Hepatocyte (in vitro differentiated cells): ENCODE measurements at regions not wholly inside any gene's neighbourhood (a gene's known extent, or its start where the extent isn't known, plus 50 kb on each side); places are given as distances from the start of the nearest gene placed in this dataset.

ENCODE experiments used
- DNase-seq: peaks from one replicate; pipeline ENCODE4 v3.0.0-alpha.2; 2016; ENCODE audit warnings: low spot score
- H2AFZ ChIP-seq: fragments of 200-600 bp; sonication (generic); 2 replicates; pipeline ENCODE4 v1.6.0; 2016; ENCODE audit warnings: antibody characterized with exemption, mild to moderate bottlenecking
- H3K27ac ChIP-seq: fragments of 200-600 bp; sonication (generic); 2 replicates; pipeline ENCODE4 v1.5.1; 2016; ENCODE audit warnings: mild to moderate bottlenecking
- H3K27me3 ChIP-seq: fragments of 200-600 bp; sonication (generic); 2 replicates; pipeline ENCODE4 v1.6.1; 2016
- H3K36me3 ChIP-seq: fragments of 200-600 bp; sonication (generic); replicated peaks from 2 replicates; pipeline ENCODE4 v1.5.1; 2016; ENCODE audit warnings: low read depth; ENCODE audit not compliant: insufficient read depth
- H3K4me1 ChIP-seq: fragments of 200-600 bp; sonication (generic); 2 replicates; pipeline ENCODE4 v1.5.1; 2016; ENCODE audit warnings: mild to moderate bottlenecking, moderate library complexity; ENCODE audit not compliant: insufficient read depth
- H3K4me2 ChIP-seq: fragments of 200-600 bp; sonication (generic); 2 replicates; pipeline ENCODE4 v1.6.0; 2016
- H3K4me3 ChIP-seq: fragments of 200-600 bp; sonication (generic); 2 replicates; pipeline ENCODE4 v1.5.1; 2016; ENCODE audit warnings: mild to moderate bottlenecking
- H3K79me2 ChIP-seq: fragments of 200-600 bp; sonication (generic); 2 replicates; pipeline ENCODE4 v1.6.0; 2017; ENCODE audit warnings: mild to moderate bottlenecking
- H3K9me2 ChIP-seq: fragments of 200-600 bp; sonication (generic); replicated peaks from 2 replicates; pipeline ENCODE4 v1.6.0; 2017; ENCODE audit warnings: mild to moderate bottlenecking; ENCODE audit not compliant: insufficient read depth
- H3K9me3 ChIP-seq: fragments of 200-600 bp; sonication (generic); 2 replicates; pipeline ENCODE4 v1.5.1; 2016; ENCODE audit warnings: low read depth, mild to moderate bottlenecking
- H4K20me1 ChIP-seq: fragments of 200-600 bp; sonication (generic); 2 replicates; pipeline ENCODE4 v1.6.0; 2016; ENCODE audit warnings: mild to moderate bottlenecking; ENCODE audit not compliant: insufficient read depth, poor library complexity, severe bottlenecking
- EZH2 ChIP-seq: fragments of 200-600 bp; sonication (generic); IDR thresholded peaks from 2 replicates; pipeline ENCODE4 v1.6.1; 2016; ENCODE audit warnings: antibody characterized with exemption, mild to moderate bottlenecking, borderline replicate concordance
- EZH2phosphoT487 ChIP-seq: fragments of 200-600 bp; sonication (generic); IDR thresholded peaks from one replicate; pipeline ENCODE4 v1.6.1; 2018; ENCODE audit warnings: antibody characterized with exemption, mild to moderate bottlenecking, low read depth, moderate library complexity; ENCODE audit not compliant: unreplicated experiment, severe bottlenecking
- WGBS: methylation state at CpG from one replicate; pipeline ENCODE4 v1.1.6; 2016; ENCODE audit warnings: low lambda C conversion rate; ENCODE audit errors: missing lambda C conversion rate; 5-methylcytosine and 5-hydroxymethylcytosine counted together
- TF ChIP-seq, protein P1 (sequence below): fragments of 200-600 bp; sonication (generic); IDR thresholded peaks from 2 replicates; pipeline ENCODE4 v1.5.1; 2016; ENCODE audit warnings: antibody characterized with exemption, mild to moderate bottlenecking; ENCODE audit not compliant: poor library complexity

DNA sequence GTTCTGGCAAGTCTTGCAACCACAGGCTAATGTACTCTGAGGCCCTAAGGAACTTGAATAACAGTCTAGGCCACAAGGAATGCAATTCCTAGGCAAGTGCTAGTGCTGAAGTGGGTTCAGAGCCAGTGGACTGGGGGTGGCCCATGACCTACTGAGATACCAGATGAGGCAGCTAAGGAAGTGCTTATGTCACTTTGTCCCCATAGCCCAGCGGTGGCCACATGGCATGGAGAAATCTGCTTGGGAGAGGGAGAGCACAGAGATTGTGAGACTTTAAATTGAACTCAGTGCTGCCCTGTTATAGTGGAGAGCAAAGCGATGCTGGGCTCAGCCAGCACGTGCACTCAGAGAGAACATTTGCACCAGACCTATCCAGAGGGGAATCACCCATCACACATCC is 629.5 kb downstream of the JRKL start:
- WGBS: 84% methylated on average over 3 of the region's 3 CpGs
- no peak overlapping the region for H3K4me3 ChIP-seq
- H4K20me1 ChIP-seq: no peaks in the 10 kb centered on the region
- no peak overlapping the region for H3K4me2 ChIP-seq
- no peaks in the 10 kb centered on the region for H3K79me2 ChIP-seq
- H3K36me3 ChIP-seq: no peaks in the 10 kb centered on the region
- no peak overlapping the region for H3K27ac ChIP-seq
- no peak overlapping the region for H2AFZ ChIP-seq
- H3K9me2 ChIP-seq: no peaks in the 10 kb centered on the region
- no peaks in the 10 kb centered on the region for H3K9me3 ChIP-seq
- DNase-seq: no peak
- no peaks in the 10 kb centered on the region for H3K4me1 ChIP-seq
- H3K27me3 ChIP-seq: no peaks in the 10 kb centered on the region
- TF ChIP-seq EZH2 (no peak), EZH2phosphoT487 (no peak)
- TF ChIP-seq, protein P1, sequence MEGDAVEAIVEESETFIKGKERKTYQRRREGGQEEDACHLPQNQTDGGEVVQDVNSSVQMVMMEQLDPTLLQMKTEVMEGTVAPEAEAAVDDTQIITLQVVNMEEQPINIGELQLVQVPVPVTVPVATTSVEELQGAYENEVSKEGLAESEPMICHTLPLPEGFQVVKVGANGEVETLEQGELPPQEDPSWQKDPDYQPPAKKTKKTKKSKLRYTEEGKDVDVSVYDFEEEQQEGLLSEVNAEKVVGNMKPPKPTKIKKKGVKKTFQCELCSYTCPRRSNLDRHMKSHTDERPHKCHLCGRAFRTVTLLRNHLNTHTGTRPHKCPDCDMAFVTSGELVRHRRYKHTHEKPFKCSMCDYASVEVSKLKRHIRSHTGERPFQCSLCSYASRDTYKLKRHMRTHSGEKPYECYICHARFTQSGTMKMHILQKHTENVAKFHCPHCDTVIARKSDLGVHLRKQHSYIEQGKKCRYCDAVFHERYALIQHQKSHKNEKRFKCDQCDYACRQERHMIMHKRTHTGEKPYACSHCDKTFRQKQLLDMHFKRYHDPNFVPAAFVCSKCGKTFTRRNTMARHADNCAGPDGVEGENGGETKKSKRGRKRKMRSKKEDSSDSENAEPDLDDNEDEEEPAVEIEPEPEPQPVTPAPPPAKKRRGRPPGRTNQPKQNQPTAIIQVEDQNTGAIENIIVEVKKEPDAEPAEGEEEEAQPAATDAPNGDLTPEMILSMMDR: no peak

GRCh38 chr11:97019754-97020153 is 629.9 kb downstream of the JRKL start:
- TF ChIP-seq, protein P1: no peak
- no peak for TF ChIP-seq EZH2
- TF ChIP-seq EZH2phosphoT487: no peak
- H3K79me2 ChIP-seq: no peaks in the 10 kb centered on the region

DNA sequence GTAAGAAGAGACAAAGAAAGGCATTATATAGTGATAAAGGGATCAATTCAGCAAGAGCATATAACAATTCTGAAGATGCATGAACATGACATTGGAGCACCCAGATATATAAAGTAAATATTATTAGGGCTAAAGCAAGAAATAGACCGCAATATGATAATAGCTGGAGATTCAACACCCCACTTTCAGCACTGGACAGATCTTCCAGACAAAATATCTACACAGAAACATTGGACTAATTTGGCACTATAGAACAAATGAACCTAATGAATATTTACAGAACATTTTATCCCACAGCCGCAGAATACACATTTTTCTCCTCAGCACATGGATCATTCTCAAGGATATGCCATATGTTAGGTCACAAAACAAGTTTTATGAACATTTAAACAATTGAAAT is 633.1 kb downstream of the JRKL start:
- Histone ChIP-seq H3K9me3 (no peaks in the 10 kb centered on the region), H3K27ac (no peak overlapping the region), H3K9me2 (no peaks in the 10 kb centered on the region), H3K4me2 (no peak overlapping the region), H3K27me3 (no peaks in the 10 kb centered on the region), H3K79me2 (no peaks in the 10 kb centered on the region), H3K4me3 (no peak overlapping the region), H2AFZ (no peak overlapping the region), H3K36me3 (no peaks in the 10 kb centered on the region), H3K4me1 (no peaks in the 10 kb centered on the region), H4K20me1 (no peaks in the 10 kb centered on the region)
- no peak for DNase-seq
- no peak for TF ChIP-seq EZH2
- TF ChIP-seq, protein P1: no peak
- TF ChIP-seq EZH2phosphoT487: no peak
- WGBS: 87% methylated on average over 2 of the region's 2 CpGs

More at GRCh38 chr11:97019754-97020153, 629.9 kb downstream of the JRKL start:
- no peaks in the 10 kb centered on the region for H3K27me3 ChIP-seq
- no peak overlapping the region for H3K4me2 ChIP-seq
- H4K20me1 ChIP-seq: no peaks in the 10 kb centered on the region
- H3K36me3 ChIP-seq: no peaks in the 10 kb centered on the region
- no peak overlapping the region for H2AFZ ChIP-seq
- no peaks in the 10 kb centered on the region for H3K9me3 ChIP-seq
- no peak overlapping the region for H3K4me3 ChIP-seq
- no peak overlapping the region for H3K27ac ChIP-seq
- no peaks in the 10 kb centered on the region for H3K4me1 ChIP-seq
- H3K9me2 ChIP-seq: no peaks in the 10 kb centered on the region
- peak; percentile 7 for DNase-seq

DNA sequence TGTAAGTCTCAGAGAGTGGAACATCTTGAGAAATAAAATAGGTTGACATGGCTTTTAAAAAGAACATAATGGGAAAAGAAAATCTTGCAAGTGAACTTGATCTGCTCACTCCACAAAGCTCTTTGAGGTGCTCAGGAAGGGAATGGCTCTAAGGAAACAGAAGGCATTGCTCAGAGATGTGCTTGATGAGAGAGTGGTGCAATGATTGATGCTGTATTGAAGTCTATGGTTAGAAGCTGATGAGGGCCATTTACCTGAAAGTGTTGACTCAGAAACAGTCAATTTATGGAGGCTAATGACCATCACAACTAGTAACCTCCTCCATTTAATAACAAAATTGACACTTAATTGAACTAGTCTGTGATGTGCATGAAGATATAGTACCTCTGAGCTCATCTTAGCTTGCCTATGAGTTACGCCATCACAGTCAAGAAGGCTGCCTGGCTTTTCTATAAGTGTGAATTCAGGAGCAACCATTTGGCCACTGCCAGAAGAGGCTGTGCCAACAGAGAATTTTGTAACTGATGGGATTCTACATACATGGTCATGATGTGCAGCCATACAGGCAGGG is 639.1 kb downstream of the JRKL start:
- TF ChIP-seq EZH2phosphoT487: no peak
- TF ChIP-seq, protein P1: no peak
- no peak for TF ChIP-seq EZH2
- no peak for DNase-seq
- H4K20me1 ChIP-seq: no peaks in the 10 kb centered on the region
- H3K4me2 ChIP-seq: no peak overlapping the region
- no peaks in the 10 kb centered on the region for H3K9me2 ChIP-seq
- 91% methylated on average over 1 of the region's 1 CpG for WGBS
- no peaks in the 10 kb centered on the region for H3K36me3 ChIP-seq
- no peaks in the 10 kb centered on the region for H3K4me1 ChIP-seq
- no peaks in the 10 kb centered on the region for H3K27me3 ChIP-seq
- H3K27ac ChIP-seq: no peak overlapping the region
- H2AFZ ChIP-seq: no peak overlapping the region
- H3K9me3 ChIP-seq: no peaks in the 10 kb centered on the region
- no peak overlapping the region for H3K4me3 ChIP-seq
- H3K79me2 ChIP-seq: no peaks in the 10 kb centered on the region
